Tibial nerve (tissue), 4 donors: ENCODE measurements at regions not wholly inside any gene's neighbourhood (a gene's known extent, or its start where the extent isn't known, plus 50 kb on each side); places are given as distances from the start of the nearest gene placed in this dataset.

ENCODE experiments used
- DNase-seq, 2 donors: peaks; one replicate each; pipeline ENCODE4 v3.0.0-alpha.2; 2019; ENCODE audit warnings: low spot score in 2 of 2
- H3K27ac ChIP-seq, 4 donors: fragments of 200-600 bp; sonication (generic) in 3 of 4; one replicate each; pipeline ENCODE4 v1.5.1; 2017 to 2019; ENCODE audit warnings: mild to moderate bottlenecking in 1 of 4
- H3K27me3 ChIP-seq, 2 donors: fragments of 200-600 bp; sonication (generic) in 1 of 2; one replicate each; pipeline versions ENCODE4 v1.5.1 to v1.6.0; 2017 to 2019
- H3K36me3 ChIP-seq, 3 donors: fragments of 200-600 bp; sonication (generic); one replicate each; pipeline ENCODE4 v1.5.1; 2018 to 2019
- H3K4me1 ChIP-seq, 4 donors: fragments of 200-600 bp; sonication (generic) in 3 of 4; one replicate each; pipeline ENCODE4 v1.5.1; 2017 to 2019
- H3K4me3 ChIP-seq, 4 donors: fragments of 200-600 bp; sonication (generic) in 3 of 4; one replicate each; pipeline ENCODE4 v1.5.1; 2017 to 2019; ENCODE audit warnings: mild to moderate bottlenecking in 1 of 4, moderate library complexity in 1 of 4
- H3K9me3 ChIP-seq, 4 donors: fragments of 200-600 bp; sonication (generic) in 3 of 4; one replicate each; pipeline ENCODE4 v1.5.1; 2017 to 2019
- CTCF ChIP-seq, 5 experiments: fragments of 200-600 bp in 3 of 5; fragments of 450-650 bp in 2 of 5; sonication (generic) in 3 of 5; IDR thresholded peaks; one replicate each; pipeline ENCODE4 v1.5.1; 2016 to 2019; ENCODE audit warnings: antibody characterized with exemption in 5 of 5, mild to moderate bottlenecking in 3 of 5, moderate library complexity in 2 of 5
- EP300 ChIP-seq, 2 donors: sonication (generic); formaldehyde crosslinking; IDR thresholded peaks; one replicate each; pipeline ENCODE4 v1.6.1; 2017; ENCODE audit warnings: antibody characterized with exemption in 2 of 2, mild to moderate bottlenecking in 1 of 2
- POLR2A ChIP-seq, 2 donors: fragments of 450-650 bp; IDR thresholded peaks; one replicate each; pipeline ENCODE4 v1.6.1; 2017; ENCODE audit warnings: antibody characterized with exemption in 2 of 2, mild to moderate bottlenecking in 2 of 2, moderate library complexity in 2 of 2
- WGBS, 2 donors: methylation state at CpG; one replicate each; pipeline ENCODE4 v1.1.5; 2018; 5-methylcytosine and 5-hydroxymethylcytosine counted together

- TF ChIP-seq CTCF (IDR thresholded peaks at IDR 0.05) = no peak
- TF ChIP-seq POLR2A (IDR thresholded peaks at IDR 0.05) = no peak
- no peak for TF ChIP-seq EP300 (IDR thresholded peaks at IDR 0.05)
- Histone ChIP-seq H3K4me3 (no peak overlapping the region), H3K36me3 (no peaks in the 10 kb centered on the region), H3K27ac (no peak overlapping the region), H3K27me3 (peaks cover 0 to 17% of the 10 kb centered on the region in 2 donors), H3K4me1 (no peaks in the 10 kb centered on the region), H3K9me3 (no peaks in the 10 kb centered on the region)
- 8 to 32% methylated on average over 29 of the region's 29 CpGs for WGBS, 2 donors
- no peak for DNase-seq
Measured at GRCh38 chr1:143691971-143692529, 279.7 kb downstream of the FAM72C start.

DNA sequence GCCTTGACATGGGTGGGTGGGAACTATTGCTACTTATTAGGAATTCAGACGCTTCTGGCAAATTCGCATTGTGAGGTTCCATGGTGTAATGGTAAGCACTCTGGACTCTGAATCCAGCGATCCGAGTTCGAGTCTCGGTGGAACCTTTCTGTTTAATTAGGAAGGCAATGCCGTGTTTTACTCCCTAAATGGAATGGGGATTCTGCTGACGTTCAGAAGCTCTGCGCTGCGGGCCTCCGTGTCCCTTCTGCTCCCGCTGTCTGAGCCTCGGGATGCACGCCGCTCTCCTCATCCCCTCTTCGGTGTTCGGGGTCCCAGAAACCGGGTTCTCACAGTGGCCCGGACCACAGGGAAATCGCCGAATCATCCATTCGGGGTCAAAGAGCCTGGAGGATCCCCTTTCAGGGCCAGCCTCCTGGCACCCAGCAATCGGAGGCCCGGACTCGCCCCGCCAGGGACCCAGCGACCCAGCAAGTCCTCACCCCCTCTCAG lies 280.3 kb downstream of the FAM72C start:
- H3K27ac ChIP-seq = no peak overlapping the region
- no peaks in the 10 kb centered on the region for H3K36me3 ChIP-seq
- no peaks in the 10 kb centered on the region for H3K4me1 ChIP-seq
- no peaks in the 10 kb centered on the region for H3K9me3 ChIP-seq
- 13 to 35% methylated on average over 12 to 27 of the region's 27 CpGs for WGBS, 2 donors
- TF ChIP-seq EP300 (IDR thresholded peaks at IDR 0.05) (no peak), POLR2A (IDR thresholded peaks at IDR 0.05) (no peak), CTCF (IDR thresholded peaks at IDR 0.05) (no peak)
- H3K4me3 ChIP-seq = no peak overlapping the region
- peaks cover 0 to 17% of the 10 kb centered on the region in 2 donors for H3K27me3 ChIP-seq
- no peak for DNase-seq

- H3K9me3 ChIP-seq = no peaks in the 10 kb centered on the region
- DNase-seq = no peak
- H3K27ac ChIP-seq = no peak overlapping the region
- no peaks in the 10 kb centered on the region for H3K36me3 ChIP-seq
- no peak for TF ChIP-seq CTCF (IDR thresholded peaks at IDR 0.05)
- TF ChIP-seq EP300 (IDR thresholded peaks at IDR 0.05) = no peak
- TF ChIP-seq POLR2A (IDR thresholded peaks at IDR 0.05) = no peak
- no peaks in the 10 kb centered on the region for H3K4me1 ChIP-seq
- H3K27me3 ChIP-seq = peaks cover 0 to 17% of the 10 kb centered on the region in 2 donors
- WGBS, 2 donors = 71 to 83% methylated on average over 4 of the region's 4 CpGs
- no peak overlapping the region for H3K4me3 ChIP-seq
Measured at GRCh38 chr1:143689781-143690180, 282.0 kb downstream of the FAM72C start.

DNA sequence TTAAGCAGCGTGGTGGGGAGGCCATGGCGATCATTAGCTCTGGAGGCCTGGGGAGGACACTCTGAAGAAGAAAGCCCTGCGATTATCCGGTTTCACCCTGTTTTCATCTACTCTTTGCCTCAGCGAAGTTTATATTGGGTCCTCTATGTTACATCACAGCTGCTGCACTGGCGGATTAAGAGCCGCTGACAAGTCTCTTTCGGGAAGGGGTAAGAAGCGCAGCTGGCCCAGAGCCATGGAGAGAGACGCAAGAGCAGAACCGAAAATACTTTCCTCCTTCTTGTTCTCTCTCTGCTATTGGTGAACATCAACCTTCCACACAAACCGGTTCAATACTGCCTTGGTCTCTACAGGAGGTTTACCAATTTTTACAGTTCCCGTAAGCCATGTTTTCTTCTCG lies 291.5 kb downstream of the FAM72C start:
- no peaks in the 10 kb centered on the region for H3K27me3 ChIP-seq
- no peak for TF ChIP-seq CTCF (IDR thresholded peaks at IDR 0.05)
- no peak for TF ChIP-seq EP300 (IDR thresholded peaks at IDR 0.05)
- no peak for TF ChIP-seq POLR2A (IDR thresholded peaks at IDR 0.05)
- H3K4me1 ChIP-seq = no peaks in the 10 kb centered on the region
- H3K9me3 ChIP-seq = no peaks in the 10 kb centered on the region
- H3K4me3 ChIP-seq = no peak overlapping the region
- H3K36me3 ChIP-seq = no peaks in the 10 kb centered on the region
- 90 to 91% methylated on average over 14 of the region's 14 CpGs for WGBS, 2 donors
- H3K27ac ChIP-seq = no peak overlapping the region
- no peak for DNase-seq

- 62% methylated on average over 2 of the region's 2 CpGs for WGBS, 2 donors
- TF ChIP-seq POLR2A (IDR thresholded peaks at IDR 0.05) = no peak
- no peak for DNase-seq
- H3K36me3 ChIP-seq = no peaks in the 10 kb centered on the region
- H3K9me3 ChIP-seq = peaks cover 0 to 1% (median 0%) of the 10 kb centered on the region in 4 donors
- no peak overlapping the region for H3K27ac ChIP-seq
- H3K4me3 ChIP-seq = no peak overlapping the region
- H3K4me1 ChIP-seq = no peaks in the 10 kb centered on the region
- H3K27me3 ChIP-seq = no peaks in the 10 kb centered on the region
Measured at GRCh38 chr1:143672983-143673382, 298.8 kb downstream of the FAM72C start.
